ENCODE measurements at regions not wholly inside any gene's neighbourhood (a gene's known extent, or its start where the extent isn't known, plus 50 kb on each side); places are given as distances from the start of the nearest gene placed in this dataset.
"Not testable (repeated sequence)": the region's sequence is repeated elsewhere in the genome, so short reads cannot be mapped to it uniquely, and the experiment has no call there.

DNA sequence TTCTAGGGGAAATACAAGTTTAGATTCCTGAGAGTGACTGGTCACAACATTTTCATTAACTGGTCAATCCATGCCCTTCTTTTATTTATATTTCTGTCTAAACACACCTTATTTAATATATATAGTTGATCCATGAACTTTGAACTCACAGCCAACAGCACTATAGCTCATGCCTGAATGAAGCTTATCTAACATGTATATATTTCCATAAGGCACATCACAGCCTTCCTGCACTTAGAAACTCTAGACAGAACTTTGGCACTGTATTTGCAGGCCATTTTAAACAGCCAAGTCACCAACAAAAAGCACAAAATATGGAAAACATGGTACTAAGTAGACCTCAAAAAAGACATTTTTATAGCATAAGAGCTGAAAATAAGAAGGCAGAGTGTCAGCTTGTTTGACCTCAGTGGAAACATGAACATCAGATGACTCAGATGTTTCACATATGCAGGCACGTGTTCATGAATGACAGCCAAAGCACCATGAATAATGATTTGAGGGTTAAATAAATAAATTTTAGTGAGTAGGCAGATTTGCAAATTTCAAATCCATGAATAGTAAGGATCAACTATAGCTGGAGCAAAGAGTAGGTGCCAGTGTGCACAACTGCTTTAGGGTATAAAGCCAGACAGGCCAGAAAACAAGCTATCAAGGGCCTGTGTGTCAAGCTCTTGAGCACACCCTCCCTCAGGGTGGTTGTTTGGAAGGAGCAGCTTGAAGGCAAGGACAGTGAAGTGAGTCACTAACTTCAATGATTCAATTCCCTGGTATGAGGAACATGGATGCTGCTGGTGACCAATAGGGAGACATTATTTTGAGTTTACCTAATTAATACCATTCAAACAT lies 88.9 kb upstream of the NT5E start:
- DNase-seq (ENCODE audit: extremely low spot score, insufficient read length, low read depth) (no peak), FAIRE-seq (no peak)

DNA sequence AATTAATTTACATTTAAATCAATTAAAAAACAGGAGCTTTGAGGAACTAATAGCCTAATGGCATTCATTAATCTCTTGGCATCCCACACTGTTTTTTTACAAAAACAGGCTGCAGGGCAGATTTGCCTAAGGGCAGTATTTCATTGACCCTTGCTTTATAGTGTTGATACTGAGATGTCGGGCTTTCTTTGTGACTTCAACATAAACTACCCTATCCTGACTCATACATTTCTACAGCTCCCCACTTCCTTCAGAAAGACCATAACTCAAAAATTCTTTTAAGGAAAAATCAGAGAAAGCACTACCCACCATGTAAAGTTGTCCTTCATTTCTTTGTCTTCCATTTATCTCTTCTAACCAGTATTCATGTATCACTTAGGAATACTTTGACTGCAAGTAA lies 92.2 kb upstream of the NT5E start:
- FAIRE-seq: no peak
- DNase-seq (ENCODE audit: extremely low spot score, insufficient read length, low read depth): no peak

DNA sequence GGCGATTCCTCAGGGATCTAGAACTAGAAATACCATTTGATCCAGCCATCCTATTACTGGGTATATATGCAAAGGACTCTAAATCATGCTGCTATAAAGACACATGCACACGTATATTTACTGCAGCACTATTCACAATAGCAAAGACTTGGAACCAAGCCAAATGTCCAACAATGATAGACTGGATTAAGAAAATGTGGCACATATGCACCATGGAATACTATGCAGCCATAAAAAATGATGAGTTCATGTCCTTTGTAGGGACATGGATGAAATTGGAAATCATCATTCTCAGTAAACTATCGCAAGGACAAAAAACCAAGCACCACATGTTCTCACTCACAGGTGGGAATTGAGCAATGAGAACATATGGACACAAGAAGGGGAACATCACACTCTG lies 93.1 kb upstream of the NT5E start:
- not testable (repeated sequence) for FAIRE-seq; DNase-seq (ENCODE audit: extremely low spot score, insufficient read length, low read depth)

DNA sequence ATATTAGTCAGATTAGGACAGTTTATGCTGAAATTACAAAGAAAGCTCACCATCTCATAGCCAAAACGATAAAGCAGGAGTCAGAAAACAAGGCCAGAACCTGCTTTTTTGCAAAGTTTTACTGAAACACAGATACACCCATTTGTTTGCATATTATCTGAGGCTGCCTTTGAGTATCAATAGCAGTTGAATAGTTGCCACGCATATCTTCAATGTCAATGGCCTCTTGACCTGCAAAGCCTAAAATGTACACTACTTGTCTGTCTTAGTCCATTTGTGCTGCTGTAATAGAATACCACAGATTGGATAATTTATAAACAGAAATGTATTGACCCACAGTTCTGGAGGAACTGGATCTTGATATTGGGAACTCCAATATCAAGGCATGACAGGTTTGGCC lies 94.1 kb upstream of the NT5E start:
- DNase-seq (ENCODE audit: extremely low spot score, insufficient read length, low read depth): no peak
- FAIRE-seq: no peak

DNA sequence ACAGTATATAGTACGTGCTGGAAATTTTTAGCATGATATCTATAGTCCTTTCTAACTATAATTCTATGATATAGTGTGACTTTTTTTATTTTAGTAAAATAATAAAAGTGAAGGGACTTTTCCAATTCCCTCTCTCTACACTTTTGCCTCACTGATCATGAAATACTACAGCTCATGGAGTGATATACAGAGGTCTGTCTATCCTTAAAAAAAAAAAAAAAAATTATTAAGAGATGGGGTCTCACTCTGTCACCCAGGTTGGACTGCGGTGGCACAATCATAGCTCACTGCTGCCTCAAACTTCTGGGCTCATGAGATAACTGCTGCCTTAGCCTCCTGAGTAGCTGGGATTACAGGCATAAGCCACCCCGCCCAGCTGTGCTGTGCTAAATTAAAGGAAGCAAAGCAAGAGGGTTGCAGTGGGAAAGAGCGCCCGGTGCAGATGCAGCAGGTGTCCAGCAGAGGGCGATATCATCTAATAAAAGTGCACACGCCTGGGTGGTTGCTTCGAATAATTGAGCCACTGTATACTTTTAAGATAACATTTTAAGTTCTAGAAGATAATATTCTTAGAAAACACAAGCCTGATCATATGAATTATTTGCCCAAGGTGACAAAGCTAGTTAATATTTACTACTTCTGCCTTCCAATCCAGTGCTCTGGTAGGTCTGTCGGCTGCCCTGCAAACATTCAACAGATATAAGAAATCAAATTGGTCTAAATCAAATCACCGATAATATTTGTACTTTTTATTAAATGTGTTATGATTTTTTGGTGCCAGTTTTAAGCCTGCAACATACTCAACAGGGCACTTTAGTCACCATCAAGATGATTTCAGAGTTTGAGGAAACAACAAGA lies 94.9 kb upstream of the NT5E start:
- peak; percentile 88 for FAIRE-seq

GRCh38 chr6:85353012-85353411 lies 96.9 kb upstream of the NT5E start:
- FAIRE-seq: no peak
- DNase-seq (ENCODE audit: extremely low spot score, insufficient read length, low read depth): no peak

More for the DNA sequence above, 94.9 kb upstream of the NT5E start:
- peak; percentile 22 for DNase-seq (ENCODE audit: extremely low spot score, insufficient read length, low read depth)

GRCh38 chr6:85348643-85349042 lies 101.2 kb upstream of the NT5E start:
- FAIRE-seq: no peak
- DNase-seq (ENCODE audit: extremely low spot score, insufficient read length, low read depth): no peak

GRCh38 chr6:85347812-85348211 lies 102.1 kb upstream of the NT5E start:
- FAIRE-seq: no peak
- DNase-seq (ENCODE audit: extremely low spot score, insufficient read length, low read depth): no peak

GRCh38 chr6:85346196-85346595 lies 103.7 kb upstream of the NT5E start:
- DNase-seq (ENCODE audit: extremely low spot score, insufficient read length, low read depth): no peak
- FAIRE-seq: no peak

- no peak for FAIRE-seq
These were observed 104.9 kb upstream of the NT5E start for GRCh38 chr6:85344996-85345395.

GRCh38 chr6:85343428-85343827 lies 106.5 kb upstream of the NT5E start:
- DNase-seq (ENCODE audit: extremely low spot score, insufficient read length, low read depth): no peak
- FAIRE-seq: no peak

More at GRCh38 chr6:85344996-85345395, 104.9 kb upstream of the NT5E start:
- no peak for DNase-seq (ENCODE audit: extremely low spot score, insufficient read length, low read depth)

DNA sequence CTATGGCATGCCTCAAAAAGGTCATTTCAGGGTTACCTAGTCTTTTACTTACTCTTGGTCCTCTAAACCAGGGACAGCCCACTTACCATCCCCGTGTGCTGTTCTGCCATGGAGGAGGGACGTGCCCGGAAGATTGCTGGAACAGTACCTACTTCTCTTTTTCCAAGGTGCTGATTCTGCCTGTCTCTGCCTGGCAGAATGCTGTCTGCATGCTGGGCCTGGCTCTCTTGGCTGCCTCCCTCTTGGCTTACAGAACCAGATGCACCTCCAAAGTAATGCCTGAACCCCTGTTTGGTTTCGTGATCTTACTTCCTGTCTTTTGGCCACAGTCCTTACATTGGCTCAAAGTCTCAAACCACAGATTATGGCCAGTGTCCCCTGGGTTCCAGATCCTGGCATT lies 120.7 kb upstream of the NT5E start:
- FAIRE-seq (no peak), DNase-seq (ENCODE audit: extremely low spot score, insufficient read length, low read depth) (no peak)

DNA sequence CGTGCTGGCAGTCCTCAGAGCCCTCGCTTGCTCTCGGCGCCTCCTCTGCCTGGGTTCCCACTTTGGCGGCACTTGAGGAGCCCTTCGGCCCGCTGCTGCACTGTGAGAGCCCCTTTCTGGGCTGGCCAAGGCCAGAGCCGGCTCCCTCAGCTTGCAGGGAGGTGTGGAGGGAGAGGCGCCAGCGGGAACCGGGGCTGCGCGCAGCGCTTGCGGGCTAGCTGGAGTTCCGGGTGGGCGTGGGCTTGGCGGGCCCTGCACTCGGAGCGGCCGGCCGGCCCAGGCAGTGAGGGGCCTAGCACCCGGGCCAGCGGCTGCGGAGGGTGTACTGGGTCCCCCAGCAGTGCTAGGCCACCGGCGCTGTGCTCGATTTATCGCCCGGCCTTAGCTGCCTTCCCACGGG lies 124.1 kb upstream of the NT5E start:
- not testable (repeated sequence) for DNase-seq (ENCODE audit: extremely low spot score, insufficient read length, low read depth); FAIRE-seq

GRCh38 chr6:85323435-85324040 lies 126.3 kb upstream of the NT5E start:
- FAIRE-seq (peak; percentile 91), DNase-seq (ENCODE audit: extremely low spot score, insufficient read length, low read depth) (no peak)

GRCh38 chr6:85322446-85323105 lies 127.3 kb upstream of the NT5E start:
- DNase-seq (ENCODE audit: extremely low spot score, insufficient read length, low read depth) (no peak), FAIRE-seq (no peak)

GRCh38 chr6:85321906-85322305 lies 128.0 kb upstream of the NT5E start:
- DNase-seq (ENCODE audit: extremely low spot score, insufficient read length, low read depth) (no peak), FAIRE-seq (no peak)

DNA sequence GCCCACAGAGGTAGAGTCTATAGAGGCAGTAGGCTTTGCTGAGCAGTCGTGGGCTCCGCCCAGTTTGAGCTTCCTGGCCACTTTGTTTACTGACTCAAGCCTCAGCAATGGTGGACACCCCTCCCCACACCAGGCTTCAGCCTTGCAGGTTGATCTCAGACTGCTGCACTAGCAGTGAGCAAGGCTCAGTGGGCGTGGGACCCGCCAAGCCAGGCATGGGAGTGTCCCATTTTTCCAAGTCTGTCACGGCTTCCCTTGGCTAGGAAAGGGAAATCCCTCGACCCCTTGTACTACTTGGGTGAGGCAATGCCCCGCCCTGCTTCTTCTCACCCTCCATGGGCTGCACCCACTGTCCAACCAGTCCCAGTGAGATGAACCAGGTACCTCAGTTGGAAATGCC lies 135.3 kb upstream of the NT5E start:
- no peak for FAIRE-seq
- no peak for DNase-seq (ENCODE audit: extremely low spot score, insufficient read length, low read depth)

- DNase-seq (ENCODE audit: extremely low spot score, insufficient read length, low read depth): no peak
- no peak for FAIRE-seq
These were observed 149.3 kb upstream of the NT5E start for GRCh38 chr6:85300581-85300980.

GRCh38 chr6:85298553-85298952 lies 151.3 kb upstream of the NT5E start:
- FAIRE-seq (no peak), DNase-seq (ENCODE audit: extremely low spot score, insufficient read length, low read depth) (no peak)

DNA sequence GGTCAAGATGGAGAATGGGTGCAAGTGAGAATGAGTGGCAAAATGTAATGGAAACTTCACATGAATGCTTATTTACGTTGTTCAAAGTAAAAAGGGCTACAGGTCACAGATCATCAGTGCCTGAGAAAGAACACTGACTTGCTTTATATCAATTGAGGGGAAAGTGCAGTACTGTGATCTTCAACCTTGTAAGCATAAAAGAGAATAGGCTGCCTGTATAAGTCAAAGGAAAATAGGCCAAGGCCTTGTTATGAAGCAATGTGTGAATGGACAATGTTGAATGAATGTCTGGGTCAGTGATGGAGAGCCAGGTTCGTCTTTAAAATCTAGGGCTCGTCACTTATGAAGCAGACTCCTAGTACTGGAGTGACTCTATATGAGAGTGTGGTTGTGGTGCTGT lies 158.6 kb upstream of the NT5E start:
- no peak for DNase-seq (ENCODE audit: extremely low spot score, insufficient read length, low read depth)
- no peak for FAIRE-seq

All from GM18507 (cell line).